Endothelial cell of umbilical vein (primary cell): ENCODE measurements at regions not wholly inside any gene's neighbourhood (a gene's known extent, or its start where the extent isn't known, plus 50 kb on each side); places are given as distances from the start of the nearest gene placed in this dataset.

Experiments
- BruUV-seq: library from RNA; stranded (reverse); fragments of 400-500 nt; replicated peaks from 2 replicates; lab custom pipeline; 2021; lab: Mats Ljungman, UMichigan
- CTCF ChIA-PET: fragments of 300-600, 350-600 bp; sonication (Branson Sonifier 250); formaldehyde crosslinking; loops from one replicate; lab custom pipeline; 2021; ENCODE audit warnings: antibody characterized with exemption, inconsistent platforms; lab: Charles Lee
- POLR2A ChIA-PET: fragments of 300-600, 350-600 bp; sonication (Branson Sonifier 250); formaldehyde crosslinking; loops from one replicate; lab custom pipeline; 2021; ENCODE audit warnings: antibody characterized with exemption, inconsistent platforms; lab: Charles Lee
- DNase-seq: peaks from one replicate; pipeline ENCODE4 v3.0.0-alpha.2; 2011; ENCODE audit warnings: low read depth, low spot score
- FAIRE-seq: peaks from 2 replicates; lab custom pipeline; 2011; peaks lifted over from hg19 to GRCh38; lab: Jason Lieb, UNC
- H2AFZ ChIP-seq: 2 replicates; pipeline ENCODE4 v1.6.0; 2012; ENCODE audit warnings: low read depth, low read length, control low read depth, inconsistent platforms
- H3K27ac ChIP-seq: 2 replicates; pipeline ENCODE4 v1.5.1; 2011; ENCODE audit warnings: low read depth, mild to moderate bottlenecking, control low read depth, low read length, moderate library complexity; ENCODE audit not compliant: insufficient read depth
- H3K27me3 ChIP-seq, 2 experiments: 2 replicates each; pipeline versions ENCODE4 v1.6.0 to v1.6.1; 2011; ENCODE audit warnings: low read length in 2 of 2, mixed read lengths in 1 of 2; ENCODE audit not compliant: control insufficient read depth in 2 of 2, insufficient read depth in 2 of 2
- H3K36me3 ChIP-seq, 2 experiments: 2 replicates in 1 of 2; 3 replicates in 1 of 2; pipeline ENCODE4 v1.5.1; 2011; ENCODE audit warnings: low read length in 2 of 2, mild to moderate bottlenecking in 1 of 2, moderate library complexity in 1 of 2; ENCODE audit not compliant: control insufficient read depth in 2 of 2, insufficient read depth in 2 of 2; ENCODE audit errors: extremely low read depth in 1 of 2
- H3K4me1 ChIP-seq: 3 replicates; pipeline ENCODE4 v1.5.1; 2011; ENCODE audit warnings: mild to moderate bottlenecking, low read length; ENCODE audit not compliant: control insufficient read depth, insufficient read depth; ENCODE audit errors: extremely low read depth
- H3K4me2 ChIP-seq: 2 replicates; pipeline ENCODE4 v1.6.1; 2011; ENCODE audit warnings: low read length, control low read depth, mixed read lengths; ENCODE audit not compliant: insufficient read depth
- H3K4me3 ChIP-seq, 3 experiments: fragments of 200-600 bp in 1 of 3; sonication (generic), shearing (Covaris generic) in 1 of 3; replicated peaks in 1 of 3; 2 replicates each; pipeline ENCODE4 v1.5.1; 2011 to 2016; ENCODE audit warnings: control low read depth in 3 of 3, low read length in 3 of 3, mild to moderate bottlenecking in 2 of 3, inconsistent platforms in 1 of 3, low read depth in 1 of 3, moderate library complexity in 1 of 3; ENCODE audit not compliant: insufficient read depth in 1 of 3
- H3K79me2 ChIP-seq: 2 replicates; pipeline ENCODE4 v1.6.0; 2012; ENCODE audit warnings: low read length, inconsistent platforms; ENCODE audit not compliant: control insufficient read depth, insufficient read depth
- H3K9ac ChIP-seq: replicated peaks from 2 replicates; pipeline ENCODE3; 2011; ENCODE audit warnings: low read length, control low read depth; ENCODE audit not compliant: insufficient read depth; ENCODE audit errors: extremely low read depth
- H3K9me1 ChIP-seq: replicated peaks from 3 replicates; pipeline ENCODE4 v1.6.0; 2011; ENCODE audit warnings: mild to moderate bottlenecking, low read length; ENCODE audit not compliant: control insufficient read depth, insufficient read depth; ENCODE audit errors: extremely low read depth
- H3K9me3 ChIP-seq: replicated peaks from 2 replicates; pipeline ENCODE4 v1.5.1; 2012; ENCODE audit warnings: low read length, inconsistent platforms; ENCODE audit not compliant: control insufficient read depth, insufficient read depth
- H4K20me1 ChIP-seq: replicated peaks from 2 replicates; pipeline ENCODE3; 2011; ENCODE audit warnings: mild to moderate bottlenecking, low read length; ENCODE audit not compliant: control insufficient read depth, insufficient read depth; ENCODE audit errors: extremely low read depth
- CTCF ChIP-seq, 2 donors: IDR thresholded peaks; 1 replicate in 1 of 2; 2 replicates in 1 of 2; pipeline ENCODE4 v1.5.1; 2011; ENCODE audit warnings: low read length in 2 of 2, mild to moderate bottlenecking in 2 of 2, moderate library complexity in 2 of 2, control low read depth in 1 of 2, inconsistent platforms in 1 of 2, low read depth in 1 of 2; ENCODE audit not compliant: insufficient read depth in 1 of 2; ENCODE audit errors: extremely low read depth in 1 of 2
- JUN ChIP-seq: IDR thresholded peaks from 2 replicates; pipeline ENCODE4 v1.6.1; 2011; ENCODE audit warnings: borderline replicate concordance, low read depth; ENCODE audit not compliant: insufficient read length, insufficient read depth
- MAX ChIP-seq: IDR thresholded peaks from 2 replicates; pipeline ENCODE4 v1.6.1; 2011; ENCODE audit not compliant: insufficient read depth, insufficient read length
- POLR2AphosphoS5 ChIP-seq: IDR thresholded peaks from 2 replicates; pipeline ENCODE4 v1.6.1; 2012; ENCODE audit warnings: low read depth, mild to moderate bottlenecking, control low read depth, low read length, moderate library complexity; ENCODE audit not compliant: insufficient read depth
- dilution Hi-C: fragments of 300-500 bp; cut with MboI; formaldehyde crosslinking; loops from one replicate; pipeline ENCODE4 v1.15.0; 2019; ENCODE audit warnings: low sequenced_read_pairs; ENCODE audit not compliant: extremely low pct_ligation_motif_present
- intact Hi-C: fragments of 100-400 bp; cut with micrococcal nuclease; formaldehyde crosslinking; loops from one replicate; pipeline ENCODE4 v1.10.0; 2022

GRCh38 chr9:87831159-87831558 is 51.5 kb upstream of the SPATA31E1 start:
- ChIA-PET CTCF (no interaction called here), POLR2A (no interaction called here)
- Histone ChIP-seq H3K79me2 (no peaks in the 10 kb centered on the region), H3K9ac (no peak overlapping the region), H3K9me3 (no peaks in the 10 kb centered on the region), H3K36me3 (no peaks in the 10 kb centered on the region), H2AFZ (no peak overlapping the region), H3K4me2 (no peak overlapping the region), H3K4me1 (no peaks in the 10 kb centered on the region), H3K27me3 (peaks cover 4 to 6% of the 10 kb centered on the region in 2 experiments), H3K9me1 (no peaks in the 10 kb centered on the region), H4K20me1 (no peaks in the 10 kb centered on the region), H3K27ac (no peak overlapping the region), H3K4me3 (no peak overlapping the region)
- TF ChIP-seq POLR2AphosphoS5 (no peak), JUN (no peak), MAX (no peak), CTCF (IDR thresholded peaks at IDR 0.05; ENCODE audit: extremely low read depth in 1 of 2, insufficient read depth in 1 of 2, low read depth in 1 of 2, low read length in 2 of 2) (no peak)
- intact Hi-C loops (no loop called here), dilution Hi-C loops (no loop called here)
- FAIRE-seq (no peak), DNase-seq (no peak)
- BruUV-seq = no TSS peak
